Hematopoietic multipotent progenitor cell treated with erythropoietin and hydrocortisone succinate and interleukin-3 and kit ligand, for 4 days (in vitro differentiated cells): ENCODE measurements at regions not wholly inside any gene's neighbourhood (a gene's known extent, or its start where the extent isn't known, plus 50 kb on each side); places are given as distances from the start of the nearest gene placed in this dataset.

Source experiments
- DNase-seq: peaks from one replicate; pipeline ENCODE4 v3.0.0-alpha.2; 2015

- DNase-seq = no peak
These were observed 148.0 kb upstream of the STX18 start for GRCh38 chr4:4689694-4690440.

GRCh38 chr4:4687935-4688727 lies 146.3 kb upstream of the STX18 start:
- no peak for DNase-seq

- DNase-seq = no peak
These were observed 145.3 kb upstream of the STX18 start for GRCh38 chr4:4687100-4687499.

- no peak for DNase-seq
These were observed 144.3 kb upstream of the STX18 start for GRCh38 chr4:4685810-4686795.

GRCh38 chr4:4681653-4682052 lies 139.8 kb upstream of the STX18 start:
- DNase-seq = no peak

GRCh38 chr4:4680758-4681157 lies 138.9 kb upstream of the STX18 start:
- no peak for DNase-seq

- DNase-seq = no peak
These were observed 138.4 kb upstream of the STX18 start for GRCh38 chr4:4680243-4680642.

- peak; percentile 38 for DNase-seq
These were observed 136.0 kb upstream of the STX18 start for GRCh38 chr4:4677556-4678522.

GRCh38 chr4:4675641-4676040 lies 133.8 kb upstream of the STX18 start:
- no peak for DNase-seq

- DNase-seq = no peak
These were observed 133.3 kb upstream of the STX18 start for GRCh38 chr4:4675051-4675581.

GRCh38 chr4:4673070-4673469 lies 131.2 kb upstream of the STX18 start:
- DNase-seq = peak; percentile 58

GRCh38 chr4:4672402-4672801 lies 130.6 kb upstream of the STX18 start:
- no peak for DNase-seq

GRCh38 chr4:4671774-4672349 lies 130.0 kb upstream of the STX18 start:
- no peak for DNase-seq

- no peak for DNase-seq
These were observed 129.0 kb upstream of the STX18 start for GRCh38 chr4:4670869-4671268.

GRCh38 chr4:4668355-4669210 lies 126.7 kb upstream of the STX18 start:
- no peak for DNase-seq

- DNase-seq = no peak
These were observed 125.8 kb upstream of the STX18 start for GRCh38 chr4:4667622-4668081.

GRCh38 chr4:4666693-4667621 lies 125.1 kb upstream of the STX18 start:
- DNase-seq = no peak

- no peak for DNase-seq
These were observed 124.3 kb upstream of the STX18 start for GRCh38 chr4:4666187-4666586.

GRCh38 chr4:4664234-4664633 lies 122.4 kb upstream of the STX18 start:
- DNase-seq = no peak
